ENCODE measurements at regions not wholly inside any gene's neighbourhood (a gene's known extent, or its start where the extent isn't known, plus 50 kb on each side); places are given as distances from the start of the nearest gene placed in this dataset.

DNA sequence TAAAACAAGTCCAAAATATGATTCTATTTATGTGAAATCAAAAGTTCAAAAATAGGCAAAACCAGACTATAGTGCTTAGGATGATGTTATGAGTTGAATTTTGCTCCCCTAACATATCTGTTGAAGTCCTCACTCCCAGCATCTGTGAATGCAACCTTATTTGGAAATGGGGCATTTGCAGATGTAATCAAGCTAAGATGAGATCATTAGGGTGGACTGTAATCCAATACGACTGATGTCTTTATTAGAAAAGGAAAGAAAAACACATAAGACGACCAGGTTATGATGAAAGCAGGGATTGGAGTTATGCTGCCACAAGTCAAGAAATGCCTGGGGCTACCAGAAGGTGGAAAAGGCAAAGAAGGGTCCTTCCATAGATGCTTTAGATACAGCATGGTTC, 110.5 kb upstream of the CCDC39 start:
- Histone ChIP-seq H3K36me3 (ENCODE audit: control insufficient read depth, insufficient read depth, low read length) (no peaks in the 10 kb centered on the region), H3K79me1 (ENCODE audit: low read depth in 1 of 2, low read length in 2 of 2) (no peaks in the 10 kb centered on the region), H3K4me1 (ENCODE audit: control insufficient read depth, insufficient read depth, low read length) (no peaks in the 10 kb centered on the region), H4K91ac (ENCODE audit: insufficient read depth, low read depth, low read length) (no peak overlapping the region), H3K9me3 (ENCODE audit: control insufficient read depth, insufficient read depth, low read length) (0 out of 2 replicates have a peak, but pooled peaks cover 1% of the 10 kb centered on the region), H2BK20ac (ENCODE audit: low read depth, low read length) (no peak overlapping the region), H2AK5ac (ENCODE audit: low read depth, low read length) (no peak overlapping the region), H4K5ac (ENCODE audit: low read depth, low read length) (no peak overlapping the region), H3K14ac (replicated peaks; ENCODE audit: low read depth, low read length) (no peak overlapping the region), H4K8ac (ENCODE audit: low read depth in 2 of 2, low read length in 2 of 2) (no peak overlapping the region), H3K9me1 (ENCODE audit: insufficient read depth, low read length) (no peaks in the 10 kb centered on the region), H2BK120ac (ENCODE audit: low read depth, low read length) (no peak overlapping the region), H3K23ac (ENCODE audit: low read depth, low read length) (no peak overlapping the region), H2BK5ac (ENCODE audit: low read depth, low read length, poor library complexity, severe bottlenecking) (no peak overlapping the region), H3K18ac (ENCODE audit: low read depth, low read length) (no peak overlapping the region), H3K4ac (ENCODE audit: low read depth, low read length) (no peak overlapping the region), H3K4me2 (ENCODE audit: low read depth, low read length) (no peak overlapping the region), H3K27ac (ENCODE audit: insufficient read depth, low read length) (no peak overlapping the region), H3K56ac (ENCODE audit: extremely low read depth, insufficient read depth, low read length) (no peak overlapping the region), H3K4me3 (ENCODE audit: insufficient read depth, low read depth, low read length) (no peak overlapping the region), H2BK15ac (ENCODE audit: low read depth, low read length) (no peak overlapping the region), H4K20me1 (ENCODE audit: insufficient read depth, low read length) (no peaks in the 10 kb centered on the region), H3K9ac (ENCODE audit: low read depth, low read length) (no peak overlapping the region), H3K27me3 (ENCODE audit: control insufficient read depth, insufficient read depth, low read length) (no peaks in the 10 kb centered on the region), H2AFZ (replicated peaks; ENCODE audit: low read length, poor library complexity) (no peak overlapping the region), H2AK9ac (replicated peaks; ENCODE audit: low read depth, low read length, poor library complexity) (no peak overlapping the region)
- in situ Hi-C loops (cut with MboI; ENCODE audit: low sequenced_read_pairs), result no loop called here
- no CpG with 5 or more reads among the region's 2 CpGs for WGBS, 2 experiments (ENCODE audit: extremely low coverage in 2 of 2, insufficient read length in 1 of 2)
- ATAC-seq (ENCODE audit: low read depth), result no peak
- BruUV-seq (replicated peaks), result no TSS peak
- intact Hi-C loops (cut with micrococcal nuclease), result no loop called here
- dilution Hi-C loops (cut with HindIII; ENCODE audit: low sequenced_read_pairs, unreplicated experiment), result no loop called here
- TF ChIP-seq RFX5 (IDR thresholded peaks at IDR 0.05; ENCODE audit: low read depth, low read length), result no peak
- TF ChIP-seq MAZ (IDR thresholded peaks at IDR 0.05; ENCODE audit: borderline replicate concordance, low read depth, low read length), result no peak
- TF ChIP-seq, protein P1, sequence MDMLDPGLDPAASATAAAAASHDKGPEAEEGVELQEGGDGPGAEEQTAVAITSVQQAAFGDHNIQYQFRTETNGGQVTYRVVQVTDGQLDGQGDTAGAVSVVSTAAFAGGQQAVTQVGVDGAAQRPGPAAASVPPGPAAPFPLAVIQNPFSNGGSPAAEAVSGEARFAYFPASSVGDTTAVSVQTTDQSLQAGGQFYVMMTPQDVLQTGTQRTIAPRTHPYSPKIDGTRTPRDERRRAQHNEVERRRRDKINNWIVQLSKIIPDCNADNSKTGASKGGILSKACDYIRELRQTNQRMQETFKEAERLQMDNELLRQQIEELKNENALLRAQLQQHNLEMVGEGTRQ (IDR thresholded peaks at IDR 0.05; ENCODE audit: low read depth, low read length), result no peak
- TF ChIP-seq RCOR1 (IDR thresholded peaks at IDR 0.05; ENCODE audit: insufficient replicate concordance, low read length), result no peak
- no peak for TF ChIP-seq FOS (IDR thresholded peaks at IDR 0.05; ENCODE audit: low read depth, low read length)
- TF ChIP-seq CHD1 (IDR thresholded peaks at IDR 0.05; ENCODE audit: low read depth, low read length), result no peak
- no peak for TF ChIP-seq RAD21 (IDR thresholded peaks at IDR 0.05; ENCODE audit: low read length)
- TF ChIP-seq NFE2L2 (IDR thresholded peaks at IDR 0.05; ENCODE audit: low read depth, low read length), result no peak
- TF ChIP-seq MAFK (IDR thresholded peaks at IDR 0.05; ENCODE audit: low read depth, low read length), result no peak
- no peak for TF ChIP-seq BHLHE40 (IDR thresholded peaks at IDR 0.05; ENCODE audit: low read depth, low read length)
- TF ChIP-seq SMC3 (IDR thresholded peaks at IDR 0.05; ENCODE audit: low read depth, low read length), result no peak
- TF ChIP-seq, protein P2, sequence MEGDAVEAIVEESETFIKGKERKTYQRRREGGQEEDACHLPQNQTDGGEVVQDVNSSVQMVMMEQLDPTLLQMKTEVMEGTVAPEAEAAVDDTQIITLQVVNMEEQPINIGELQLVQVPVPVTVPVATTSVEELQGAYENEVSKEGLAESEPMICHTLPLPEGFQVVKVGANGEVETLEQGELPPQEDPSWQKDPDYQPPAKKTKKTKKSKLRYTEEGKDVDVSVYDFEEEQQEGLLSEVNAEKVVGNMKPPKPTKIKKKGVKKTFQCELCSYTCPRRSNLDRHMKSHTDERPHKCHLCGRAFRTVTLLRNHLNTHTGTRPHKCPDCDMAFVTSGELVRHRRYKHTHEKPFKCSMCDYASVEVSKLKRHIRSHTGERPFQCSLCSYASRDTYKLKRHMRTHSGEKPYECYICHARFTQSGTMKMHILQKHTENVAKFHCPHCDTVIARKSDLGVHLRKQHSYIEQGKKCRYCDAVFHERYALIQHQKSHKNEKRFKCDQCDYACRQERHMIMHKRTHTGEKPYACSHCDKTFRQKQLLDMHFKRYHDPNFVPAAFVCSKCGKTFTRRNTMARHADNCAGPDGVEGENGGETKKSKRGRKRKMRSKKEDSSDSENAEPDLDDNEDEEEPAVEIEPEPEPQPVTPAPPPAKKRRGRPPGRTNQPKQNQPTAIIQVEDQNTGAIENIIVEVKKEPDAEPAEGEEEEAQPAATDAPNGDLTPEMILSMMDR (conservative IDR thresholded peaks at IDR 0.05; ENCODE audit: low read depth, low read length), result no peak
- no peak for TF ChIP-seq CEBPB (IDR thresholded peaks at IDR 0.05; ENCODE audit: low read depth, low read length)
- TF ChIP-seq MXI1 (IDR thresholded peaks at IDR 0.05; ENCODE audit: borderline replicate concordance, low read depth, low read length), result no peak
- TF ChIP-seq POLR2A (IDR thresholded peaks at IDR 0.05; ENCODE audit: low read depth, low read length), result no peak
- TF ChIP-seq, protein P3, sequence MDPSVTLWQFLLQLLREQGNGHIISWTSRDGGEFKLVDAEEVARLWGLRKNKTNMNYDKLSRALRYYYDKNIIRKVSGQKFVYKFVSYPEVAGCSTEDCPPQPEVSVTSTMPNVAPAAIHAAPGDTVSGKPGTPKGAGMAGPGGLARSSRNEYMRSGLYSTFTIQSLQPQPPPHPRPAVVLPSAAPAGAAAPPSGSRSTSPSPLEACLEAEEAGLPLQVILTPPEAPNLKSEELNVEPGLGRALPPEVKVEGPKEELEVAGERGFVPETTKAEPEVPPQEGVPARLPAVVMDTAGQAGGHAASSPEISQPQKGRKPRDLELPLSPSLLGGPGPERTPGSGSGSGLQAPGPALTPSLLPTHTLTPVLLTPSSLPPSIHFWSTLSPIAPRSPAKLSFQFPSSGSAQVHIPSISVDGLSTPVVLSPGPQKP (IDR thresholded peaks at IDR 0.05; ENCODE audit: borderline replicate concordance, low read depth, low read length), result no peak
- CTCF ChIA-PET, result interaction anchor here (0.7 kb wide), 1 partner anchor 24 kb away, joined by 3 read pairs; no protein-coding TSS in a partner anchor
- POLR2A ChIA-PET (ENCODE audit: unreplicated experiment), result no interaction called here
- DNase-seq, result no peak
